Midbrain (tissue), 1 donor: ENCODE measurements at regions not wholly inside any gene's neighbourhood (a gene's known extent, or its start where the extent isn't known, plus 50 kb on each side); places are given as distances from the start of the nearest gene placed in this dataset.
"Not testable (repeated sequence)": the region's sequence is repeated elsewhere in the genome, so short reads cannot be mapped to it uniquely, and the experiment has no call there.

Experiments
- DNase-seq: peaks from one replicate; lab custom pipeline; 2025; lab: John Stamatoyannopoulos, UW

DNA sequence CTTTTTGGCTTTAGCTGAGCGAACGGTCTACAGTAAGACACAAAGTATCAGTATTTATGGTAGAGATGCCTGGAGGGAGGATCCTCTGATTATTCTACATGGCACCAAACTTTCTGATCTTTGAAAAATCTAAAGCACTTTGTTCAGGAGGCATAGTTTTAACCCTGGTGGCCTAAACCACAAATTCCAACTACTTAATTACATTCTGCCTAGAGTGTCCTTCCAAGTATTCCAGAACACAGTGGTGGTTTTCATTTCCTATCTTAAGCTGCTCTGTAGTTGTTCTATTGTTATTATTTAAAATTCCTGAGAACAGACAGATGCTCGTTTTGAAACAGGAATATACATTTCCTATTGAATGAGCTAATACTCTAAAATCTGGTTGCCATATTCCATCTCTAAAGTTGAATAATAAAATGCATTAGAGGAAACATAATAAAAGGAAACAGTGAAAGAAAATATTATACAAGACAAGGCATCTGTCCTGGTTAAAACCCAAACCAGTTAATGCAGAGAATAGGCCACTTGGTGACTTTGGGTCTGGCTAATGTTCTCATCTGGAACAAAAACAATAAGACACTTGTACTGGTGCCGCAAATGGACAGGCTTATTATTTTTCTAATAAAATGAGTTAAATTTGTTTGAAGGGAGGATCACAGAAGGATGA is 657.4 kb downstream of the SPRY1 start:
- DNase-seq = no peak

- no peak for DNase-seq
These were observed 657.2 kb downstream of the ANKRD50 start for GRCh38 chr4:124055336-124055735.

DNA sequence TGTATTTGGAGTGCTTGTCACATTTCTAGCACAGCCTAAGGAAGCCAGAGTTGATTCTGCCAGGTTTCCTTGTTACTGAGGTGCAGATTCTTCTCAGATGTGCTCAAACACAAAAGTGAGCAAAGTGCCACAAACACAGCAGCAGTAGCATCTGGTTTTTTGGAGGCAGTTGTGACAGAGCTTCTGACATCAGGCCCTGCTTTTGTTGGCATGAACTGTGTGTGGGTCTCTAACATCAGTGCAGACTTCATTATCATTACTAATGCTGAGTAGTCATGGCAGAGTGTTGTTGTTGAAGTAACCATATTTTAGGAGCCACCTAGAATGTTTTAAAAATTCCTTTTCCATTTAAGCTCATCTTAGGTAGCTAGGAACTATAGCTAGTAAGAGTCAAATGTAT is 656.6 kb downstream of the ANKRD50 start:
- DNase-seq = no peak

DNA sequence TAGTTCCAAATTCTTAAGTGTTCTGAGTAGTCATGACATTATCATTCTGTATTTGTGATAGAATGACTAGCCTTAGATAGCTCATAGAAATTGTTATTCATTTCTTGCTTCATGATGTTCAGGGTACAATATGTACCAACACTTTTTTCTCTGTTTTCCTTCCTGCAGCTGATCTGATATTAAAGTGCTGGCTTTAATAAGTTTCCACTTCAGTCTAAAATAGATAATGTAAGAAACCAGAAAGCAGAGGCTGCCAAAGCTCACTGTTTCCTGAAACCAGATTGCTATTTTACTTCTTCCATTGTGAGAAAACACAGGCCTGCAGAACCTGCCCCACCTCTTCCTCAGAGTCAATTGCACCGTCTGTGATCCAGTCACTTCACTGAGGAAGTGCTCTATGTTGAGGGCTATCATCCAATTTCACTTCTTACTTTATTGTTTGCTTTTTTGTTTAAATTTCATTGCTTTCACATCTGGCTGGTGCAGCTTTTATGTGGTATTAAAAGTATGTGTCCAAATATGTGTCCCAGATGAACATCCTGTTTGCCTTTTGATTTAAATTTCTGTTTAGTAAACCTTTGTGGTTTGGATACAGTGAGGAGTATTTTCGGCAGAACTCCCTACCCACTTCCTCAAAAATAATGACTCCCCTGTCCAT is 652.1 kb downstream of the ANKRD50 start:
- peak; percentile 15 for DNase-seq

DNA sequence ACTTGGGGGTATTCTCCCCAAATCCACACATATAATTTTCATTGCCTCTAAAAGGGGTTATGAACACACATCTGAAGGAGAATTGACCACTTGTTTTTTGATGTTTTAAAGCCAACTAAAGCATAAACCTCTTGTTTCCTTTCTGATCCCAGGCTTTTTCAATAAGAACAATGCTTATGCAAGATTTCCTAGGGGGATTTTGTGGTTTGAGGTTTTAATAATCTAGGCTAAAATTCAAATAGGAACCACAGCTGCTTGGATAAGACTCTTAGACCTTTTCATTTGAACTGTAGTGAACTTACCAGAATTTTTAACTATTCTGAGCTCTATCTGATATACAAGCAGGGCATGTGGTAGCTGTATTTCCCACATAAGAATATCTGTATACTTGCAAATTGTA is 651.1 kb downstream of the ANKRD50 start:
- DNase-seq = no peak

- no peak for DNase-seq
These were observed 647.1 kb downstream of the ANKRD50 start for GRCh38 chr4:124065422-124065821.

GRCh38 chr4:124065936-124066335 is 646.6 kb downstream of the ANKRD50 start:
- DNase-seq = no peak

GRCh38 chr4:124066595-124066994 is 645.9 kb downstream of the ANKRD50 start:
- no peak for DNase-seq

- no peak for DNase-seq
These were observed 645.5 kb downstream of the ANKRD50 start for GRCh38 chr4:124067046-124067445.

DNA sequence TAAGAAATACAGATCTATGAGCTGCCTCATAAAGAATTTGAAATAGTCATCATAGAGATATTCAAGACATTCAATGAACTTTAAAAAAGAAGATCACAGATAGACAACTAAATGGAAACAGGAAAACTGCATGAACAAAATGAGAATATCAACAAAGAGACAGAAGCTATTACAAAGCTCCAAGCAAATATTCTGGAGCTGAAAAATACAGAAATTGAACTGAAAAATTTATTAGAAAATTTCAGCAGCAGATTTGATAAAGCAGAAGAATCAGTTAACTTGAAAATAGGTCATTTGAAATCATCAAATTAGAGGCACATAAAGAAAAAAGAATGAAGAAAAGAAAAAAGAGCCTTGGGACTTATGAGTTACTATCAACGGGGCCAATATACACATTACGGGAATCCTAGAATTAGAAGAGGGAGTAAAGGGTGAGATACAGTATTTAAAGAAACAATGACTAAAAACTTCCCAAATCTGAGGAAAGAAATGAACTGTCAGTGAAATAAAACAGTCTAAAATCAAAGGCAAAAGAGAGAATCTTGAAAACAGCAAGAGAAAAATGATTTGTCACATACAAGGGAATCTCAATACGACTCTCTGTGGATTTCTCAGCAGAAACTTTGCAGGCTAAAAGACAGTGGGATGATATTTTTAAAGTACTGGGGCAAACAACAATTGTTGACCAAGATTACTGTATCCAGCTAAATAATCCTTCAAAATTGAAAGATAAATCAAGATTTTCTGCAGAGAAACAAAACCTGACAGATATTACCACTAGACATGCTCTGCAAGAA is 641.6 kb downstream of the ANKRD50 start:
- no peak for DNase-seq

DNA sequence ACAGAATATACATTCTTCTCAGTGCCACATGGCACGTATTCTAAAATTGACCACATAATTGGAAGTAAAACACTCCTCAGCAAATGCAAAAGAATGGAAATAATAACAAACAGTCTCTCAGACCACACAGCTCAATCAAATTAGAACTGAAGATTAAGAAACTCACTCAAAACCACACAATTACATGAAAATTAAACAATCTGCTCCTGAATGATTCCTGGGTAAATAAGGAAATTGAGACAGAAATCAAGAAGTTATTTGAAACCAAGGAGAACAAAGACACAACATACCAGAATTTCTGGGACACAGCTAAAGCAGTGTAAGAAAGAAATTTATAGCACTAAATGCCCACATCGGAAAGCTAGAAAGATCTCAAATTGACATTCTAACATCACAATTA is 637.3 kb downstream of the ANKRD50 start:
- not testable (repeated sequence) for DNase-seq

DNA sequence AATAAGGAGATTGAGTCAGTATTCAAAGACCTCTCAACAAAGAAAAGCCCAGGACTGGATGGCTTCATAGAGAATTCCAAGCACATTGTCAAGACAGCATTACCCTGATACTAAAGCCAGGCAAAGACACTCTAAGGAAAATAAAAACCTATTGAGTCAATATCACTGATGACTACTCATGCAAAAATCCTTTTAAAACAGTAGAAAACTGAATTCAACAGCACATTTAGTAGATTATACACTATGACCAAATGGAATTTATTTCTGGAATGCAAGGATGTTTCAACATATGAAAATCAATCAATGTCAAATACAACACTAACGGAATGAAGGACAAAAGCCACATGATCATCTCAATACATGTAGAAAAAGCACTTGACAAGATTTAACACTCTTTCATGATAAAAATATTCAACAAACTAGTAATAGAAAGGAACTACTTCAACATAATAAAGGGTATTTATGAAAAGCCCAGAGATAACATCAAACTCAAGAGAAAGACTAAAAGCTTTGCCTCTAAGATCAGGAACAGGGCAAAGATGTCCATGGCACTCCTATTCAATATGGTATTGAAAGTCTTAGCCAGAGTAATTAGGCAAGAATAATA is 633.3 kb downstream of the ANKRD50 start:
- DNase-seq = no peak

DNA sequence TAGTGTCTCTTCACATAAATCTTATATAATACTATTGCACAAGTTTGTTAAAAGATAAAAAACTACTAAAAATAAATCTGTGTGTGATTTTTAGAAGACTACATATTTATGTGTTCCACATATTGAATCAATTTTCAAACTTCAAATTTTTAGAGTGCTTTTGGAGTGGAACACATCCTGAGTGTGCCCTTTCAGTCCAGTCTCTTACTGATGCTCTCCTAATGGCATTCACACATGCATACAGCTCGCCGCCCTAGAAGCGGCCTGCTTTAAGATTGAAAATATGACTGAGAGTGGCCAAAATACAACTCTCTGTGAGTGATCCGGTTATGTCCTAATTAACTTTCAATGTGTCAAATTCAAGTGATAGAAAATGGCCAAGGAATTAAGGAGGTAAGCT is 628.8 kb downstream of the ANKRD50 start:
- DNase-seq = no peak

DNA sequence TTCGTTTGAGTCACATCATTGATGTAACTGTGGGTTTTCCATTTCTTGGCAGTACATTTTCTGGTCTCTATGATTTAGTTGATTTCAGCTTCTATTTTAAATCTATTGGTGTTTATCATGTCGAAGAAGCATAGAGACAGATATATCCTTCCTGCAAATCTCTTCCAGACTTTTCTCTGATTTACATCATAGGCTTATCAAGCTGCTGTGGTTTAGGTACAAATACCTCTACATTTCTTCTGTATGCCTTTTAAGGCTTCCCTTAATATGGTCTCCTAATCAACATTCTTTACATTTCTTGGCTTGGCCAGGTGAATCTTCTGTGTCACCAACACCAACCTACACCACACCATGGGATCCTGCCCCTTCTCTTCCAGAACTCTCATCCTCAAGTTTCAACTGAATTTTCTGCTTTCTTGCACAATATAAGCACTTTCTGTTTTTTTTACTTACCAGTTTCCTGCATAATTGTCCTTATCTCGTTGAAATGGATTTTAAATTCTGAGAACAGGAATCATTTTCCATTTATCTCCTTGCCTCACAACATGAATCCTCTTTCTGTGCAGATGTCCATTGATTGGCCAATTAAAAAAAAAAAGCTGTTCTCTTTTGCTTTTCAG is 626.9 kb downstream of the ANKRD50 start:
- DNase-seq = no peak

DNA sequence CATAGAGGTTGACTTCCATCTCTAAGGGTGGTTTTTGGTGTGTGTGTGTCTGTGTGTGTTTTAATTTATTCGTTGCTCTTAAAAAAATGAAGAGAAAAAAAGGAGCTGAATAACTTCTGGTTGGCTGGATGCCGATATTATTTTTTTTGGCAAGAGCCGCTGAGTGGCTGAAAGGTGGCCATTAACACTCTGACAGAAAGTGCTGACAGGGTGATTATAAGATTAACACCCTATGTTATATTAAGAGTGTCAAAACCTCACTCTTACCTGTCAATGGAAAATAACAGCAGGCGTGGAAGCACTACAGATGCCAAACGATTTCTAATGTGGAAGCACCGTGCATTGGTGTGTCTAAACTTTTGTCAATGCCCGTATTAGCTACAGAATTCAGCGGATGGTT is 622.5 kb downstream of the ANKRD50 start:
- DNase-seq = no peak

DNA sequence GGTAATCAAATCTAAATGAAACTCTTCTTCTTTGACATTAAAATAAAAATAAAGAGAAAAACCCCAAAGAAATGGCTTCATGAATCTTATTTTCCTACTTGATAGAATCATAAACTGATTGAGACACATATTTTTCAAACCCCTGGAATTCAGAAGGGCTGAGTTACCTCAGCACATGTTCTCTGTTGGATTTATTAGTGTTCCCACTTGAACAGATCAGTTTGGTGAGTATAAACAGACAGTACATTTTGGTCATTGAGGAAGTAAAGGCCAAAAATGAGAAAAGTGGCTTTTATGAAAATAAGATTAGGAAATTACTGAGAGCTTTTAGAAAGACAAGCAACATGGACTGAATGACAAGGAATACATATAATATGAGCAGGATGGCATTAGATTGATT is 620.4 kb downstream of the ANKRD50 start:
- DNase-seq = no peak

DNA sequence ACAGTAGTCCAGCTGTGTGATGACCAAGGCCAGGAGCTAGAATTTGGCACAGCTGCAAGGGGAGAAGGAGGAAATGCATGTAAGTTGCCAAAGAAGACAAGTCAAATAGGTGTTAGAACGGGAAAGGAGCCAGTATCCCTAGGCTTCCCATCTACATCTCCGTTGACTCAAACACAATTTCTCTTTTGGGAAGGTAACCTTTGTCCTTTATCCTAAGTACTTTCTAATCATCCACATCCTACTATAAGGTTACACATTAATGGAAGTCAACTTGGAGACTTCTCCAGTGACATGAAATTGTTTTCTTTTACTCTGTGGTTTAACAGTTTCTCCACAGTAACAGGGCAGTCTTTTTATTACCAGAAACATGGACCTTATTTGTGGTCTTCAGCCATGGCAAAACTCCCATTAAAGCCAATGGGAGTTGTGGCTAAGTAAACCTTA is 620.0 kb downstream of the ANKRD50 start:
- DNase-seq = no peak

DNA sequence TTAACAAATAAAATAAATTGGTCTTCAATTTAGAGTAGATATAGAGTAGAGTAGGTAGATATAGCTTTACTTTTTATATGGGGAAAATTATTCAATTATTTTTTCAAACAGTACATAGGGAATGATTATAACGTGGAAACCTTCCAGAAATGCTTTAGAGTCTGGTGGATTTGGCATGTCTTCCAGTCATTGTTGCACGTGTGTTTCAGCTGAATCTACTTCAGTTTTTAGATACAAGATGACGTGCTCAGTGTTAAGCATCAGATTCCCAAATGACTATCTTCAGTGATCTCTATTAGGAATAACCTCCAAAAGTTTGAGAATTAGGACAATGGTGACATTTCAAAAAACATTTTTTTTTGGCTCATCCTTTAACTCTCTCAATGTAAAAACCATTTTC is 616.9 kb downstream of the ANKRD50 start:
- no peak for DNase-seq

- DNase-seq = no peak
These were observed 616.2 kb downstream of the ANKRD50 start for GRCh38 chr4:124096290-124096689.

DNA sequence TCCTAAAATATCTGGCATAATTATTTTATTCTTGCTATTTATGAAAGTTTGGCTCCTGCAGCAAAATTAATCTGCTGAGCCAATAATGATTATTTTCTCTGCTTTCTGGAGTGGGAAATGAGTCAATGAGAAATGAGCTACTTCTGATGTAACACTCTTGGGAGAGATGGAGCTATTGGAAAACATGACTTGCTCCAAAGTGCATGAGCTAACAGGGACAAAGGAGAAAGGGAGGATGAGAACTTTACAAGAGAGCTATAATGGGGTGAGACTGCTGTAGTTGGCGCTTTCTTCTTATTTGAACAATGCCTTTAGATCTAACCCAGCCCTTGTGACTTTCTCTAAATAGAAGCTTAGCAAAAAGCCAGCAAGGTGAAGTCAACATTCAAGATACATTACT is 615.1 kb downstream of the ANKRD50 start:
- no peak for DNase-seq

GRCh38 chr4:124104101-124104500 is 608.4 kb downstream of the ANKRD50 start:
- DNase-seq = no peak

- no peak for DNase-seq
These were observed 607.9 kb downstream of the ANKRD50 start for GRCh38 chr4:124104628-124105027.
